LNCAP (cell line): ENCODE measurements at regions not wholly inside any gene's neighbourhood (a gene's known extent, or its start where the extent isn't known, plus 50 kb on each side); places are given as distances from the start of the nearest gene placed in this dataset.

Experiments used
- TF ChIP-seq, protein P1 (sequence below): fragments of 450-650 bp; IDR thresholded peaks from 2 replicates; pipeline ENCODE4 v1.5.1; 2017; ENCODE audit warnings: mild to moderate bottlenecking

DNA sequence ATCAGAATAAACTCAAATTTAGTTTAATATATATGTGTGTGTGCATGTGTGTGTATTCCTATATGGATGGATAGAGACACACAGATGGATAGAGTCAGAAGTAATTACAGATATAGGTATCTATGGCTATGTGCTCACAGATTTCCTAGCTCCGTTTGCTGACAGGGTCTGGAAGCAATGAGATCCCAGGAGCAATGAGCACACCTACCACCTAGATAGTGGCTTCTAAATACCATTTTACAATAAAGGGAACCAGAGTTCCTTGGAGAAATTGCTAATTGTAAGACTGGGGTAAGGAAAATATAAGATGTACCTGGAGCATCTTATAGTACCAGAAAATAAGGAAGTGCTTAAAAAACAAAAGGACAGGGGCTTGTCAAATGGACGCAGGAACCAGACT is 196.2 kb upstream of the PRDM1 start:
- TF ChIP-seq, protein P1, sequence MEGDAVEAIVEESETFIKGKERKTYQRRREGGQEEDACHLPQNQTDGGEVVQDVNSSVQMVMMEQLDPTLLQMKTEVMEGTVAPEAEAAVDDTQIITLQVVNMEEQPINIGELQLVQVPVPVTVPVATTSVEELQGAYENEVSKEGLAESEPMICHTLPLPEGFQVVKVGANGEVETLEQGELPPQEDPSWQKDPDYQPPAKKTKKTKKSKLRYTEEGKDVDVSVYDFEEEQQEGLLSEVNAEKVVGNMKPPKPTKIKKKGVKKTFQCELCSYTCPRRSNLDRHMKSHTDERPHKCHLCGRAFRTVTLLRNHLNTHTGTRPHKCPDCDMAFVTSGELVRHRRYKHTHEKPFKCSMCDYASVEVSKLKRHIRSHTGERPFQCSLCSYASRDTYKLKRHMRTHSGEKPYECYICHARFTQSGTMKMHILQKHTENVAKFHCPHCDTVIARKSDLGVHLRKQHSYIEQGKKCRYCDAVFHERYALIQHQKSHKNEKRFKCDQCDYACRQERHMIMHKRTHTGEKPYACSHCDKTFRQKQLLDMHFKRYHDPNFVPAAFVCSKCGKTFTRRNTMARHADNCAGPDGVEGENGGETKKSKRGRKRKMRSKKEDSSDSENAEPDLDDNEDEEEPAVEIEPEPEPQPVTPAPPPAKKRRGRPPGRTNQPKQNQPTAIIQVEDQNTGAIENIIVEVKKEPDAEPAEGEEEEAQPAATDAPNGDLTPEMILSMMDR, result no peak

DNA sequence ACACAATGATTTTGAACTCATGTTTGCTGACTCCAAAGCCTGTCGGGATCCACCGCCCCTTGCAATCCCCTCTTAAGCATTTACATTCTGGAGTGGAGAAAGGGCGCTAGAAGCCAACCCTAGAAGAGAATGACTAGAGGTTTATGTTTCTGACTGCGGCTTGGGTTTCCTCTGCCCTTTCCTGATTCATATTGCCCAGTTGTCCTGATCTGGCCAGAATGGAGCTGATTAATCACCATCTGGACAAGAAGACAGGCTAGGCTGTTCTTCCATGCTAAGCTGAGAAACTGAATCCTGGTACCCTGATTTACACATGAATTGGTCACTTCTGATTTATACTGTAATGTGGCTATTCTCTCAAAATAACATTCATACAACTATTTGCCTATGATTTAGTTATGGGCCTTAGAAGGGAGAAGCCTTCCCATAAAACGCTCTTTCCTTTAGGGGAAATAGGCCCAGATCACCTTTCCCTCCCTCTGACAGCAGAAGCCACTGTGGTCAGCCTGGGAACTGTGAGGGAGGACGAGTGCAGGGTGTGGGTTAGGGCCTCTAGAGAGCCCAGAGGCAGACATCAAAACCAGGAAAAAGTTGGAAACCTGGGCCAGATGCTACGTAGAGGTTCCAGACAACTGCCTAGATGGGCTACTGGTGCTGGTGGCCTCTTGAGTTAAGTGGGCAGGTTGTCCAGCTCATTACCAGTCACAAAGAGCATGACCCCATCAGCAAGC is 199.2 kb upstream of the PRDM1 start:
- TF ChIP-seq, protein P1, result no peak

DNA sequence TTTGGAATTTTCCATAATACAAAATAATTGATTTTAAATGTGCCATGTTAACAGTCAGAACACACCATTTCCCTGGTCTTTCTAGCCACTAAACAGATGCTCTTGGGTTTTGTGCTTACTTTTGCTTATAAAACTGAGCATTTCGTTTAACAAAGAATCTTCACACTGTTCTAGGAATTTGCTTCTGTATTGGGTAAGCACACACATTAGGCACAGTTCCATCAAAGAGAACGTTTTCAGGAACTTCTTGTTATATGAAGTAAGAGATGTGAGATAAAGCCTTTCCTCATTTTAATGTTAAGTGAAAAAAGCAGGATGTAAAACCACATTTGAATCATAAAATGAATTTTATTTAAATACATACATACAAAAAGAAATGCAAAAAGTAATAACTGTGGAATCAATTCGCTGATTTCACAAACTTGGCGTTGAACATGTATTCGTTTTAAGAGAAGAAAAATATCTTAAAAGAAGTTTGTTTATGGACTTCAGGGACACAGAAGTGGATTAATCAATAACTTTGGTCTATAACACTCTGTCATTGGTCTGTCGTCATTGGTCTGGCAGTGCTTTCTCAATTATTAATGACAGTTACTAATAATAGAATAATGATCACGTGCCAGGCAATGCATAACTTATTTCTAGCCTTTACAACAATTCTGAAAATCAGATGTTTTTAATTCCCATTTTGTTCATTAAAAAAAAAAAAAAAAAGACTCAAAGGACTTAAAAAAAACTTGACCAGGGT is 199.9 kb upstream of the PRDM1 start:
- TF ChIP-seq, protein P1, result no peak

DNA sequence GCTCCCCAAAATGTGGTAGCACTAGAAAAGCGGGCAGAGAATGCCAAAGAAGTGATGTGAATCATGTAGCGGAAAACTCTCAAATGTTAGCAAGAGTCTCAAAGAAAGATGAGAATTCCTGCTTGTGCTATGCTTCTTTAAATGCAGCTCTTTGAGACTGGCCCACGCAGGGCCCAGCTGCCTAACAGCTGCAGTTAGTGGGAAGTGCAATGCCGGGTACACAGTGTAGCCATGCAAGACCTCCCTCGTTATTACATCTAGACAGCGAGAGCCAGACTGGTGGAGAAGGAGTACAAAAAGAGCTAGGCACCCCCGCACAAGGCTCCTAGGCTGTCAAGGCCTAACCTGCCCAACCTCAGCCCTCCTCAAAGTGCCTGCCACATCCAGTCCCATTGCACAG is 201.7 kb upstream of the PRDM1 start:
- TF ChIP-seq, protein P1, result no peak

DNA sequence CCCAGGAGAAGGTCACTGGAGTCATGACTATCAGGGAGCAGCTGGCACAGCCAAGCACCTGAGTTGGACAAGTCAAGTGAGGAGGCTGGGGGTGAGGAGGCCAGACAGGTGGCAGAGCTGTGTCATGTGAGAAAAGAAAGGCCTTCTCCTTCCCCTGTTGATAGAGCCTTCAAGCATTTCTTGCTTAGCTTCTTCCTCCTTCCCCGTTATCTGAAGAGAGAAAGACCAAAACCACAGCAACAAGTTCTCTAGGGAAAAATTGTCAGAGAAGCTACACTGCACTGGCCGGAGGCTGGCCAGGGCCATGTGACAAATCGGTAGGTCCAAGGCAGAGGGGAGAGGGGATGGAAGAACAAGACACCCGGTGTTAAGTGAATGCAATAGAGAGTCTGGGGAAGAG is 202.1 kb upstream of the PRDM1 start:
- TF ChIP-seq, protein P1, result no peak

DNA sequence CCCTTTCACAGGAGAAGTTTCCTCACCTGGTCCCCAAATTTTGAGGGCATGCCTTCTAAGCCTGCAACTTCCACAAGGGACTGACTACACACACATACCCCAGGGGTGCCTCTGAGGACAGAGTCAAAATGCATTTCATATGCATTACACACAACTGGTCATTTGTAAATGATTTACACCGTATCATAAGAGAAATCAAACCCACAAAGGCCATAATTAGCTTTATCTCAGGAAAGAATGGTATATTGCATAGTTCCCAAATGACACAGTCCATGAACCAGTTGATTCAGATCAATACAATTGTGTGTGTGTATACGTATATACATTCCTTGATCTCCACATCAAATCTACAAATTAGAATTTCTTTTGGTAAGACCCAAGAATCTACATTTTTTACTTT is 203.3 kb upstream of the PRDM1 start:
- TF ChIP-seq, protein P1, result no peak

DNA sequence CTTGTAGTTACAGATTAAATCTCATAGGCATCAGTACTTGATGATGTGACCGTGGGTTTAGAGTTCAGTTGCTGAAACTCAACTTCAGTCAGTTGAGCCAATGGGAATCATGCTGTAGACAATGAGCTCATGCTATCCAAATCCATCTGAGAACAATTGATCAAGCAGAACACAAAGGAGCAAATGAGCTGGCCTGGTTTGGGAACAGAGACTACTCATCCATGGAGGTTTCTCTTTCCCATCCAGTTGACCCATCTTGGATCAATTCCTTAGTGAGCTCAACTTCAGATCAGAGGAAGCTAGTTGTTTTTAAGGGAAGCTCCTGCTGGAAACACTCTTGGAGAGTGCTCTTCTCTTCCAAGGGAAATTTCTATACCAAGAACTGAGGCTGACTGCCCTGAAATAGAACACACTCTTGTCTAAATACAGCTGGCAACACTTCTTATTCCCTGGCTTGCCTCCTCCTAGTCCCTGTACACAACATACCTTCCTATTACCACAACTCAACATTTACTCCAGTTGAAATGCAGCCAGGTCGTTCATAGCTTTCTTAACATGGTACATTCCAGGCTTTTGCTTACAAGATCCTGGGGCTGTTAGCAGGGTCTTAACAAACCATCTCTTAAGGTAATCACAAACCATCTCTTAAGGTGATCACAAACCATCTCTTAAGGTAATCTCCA is 203.9 kb upstream of the PRDM1 start:
- TF ChIP-seq, protein P1, result no peak
